ENCODE measurements at regions not wholly inside any gene's neighbourhood (a gene's known extent, or its start where the extent isn't known, plus 50 kb on each side); places are given as distances from the start of the nearest gene placed in this dataset.

GRCh38 chr3:87462228-87462627 is 185.8 kb upstream of the POU1F1 start:
- TF ChIP-seq CTCF (conservative IDR thresholded peaks at IDR 0.05; ENCODE audit: low read depth, low read length): no peak
- no peak for TF ChIP-seq EZH2 (IDR thresholded peaks at IDR 0.05; ENCODE audit: borderline replicate concordance, low read depth, low read length, poor library complexity, severe bottlenecking)
